Glomerular visceral epithelial cell (primary cell): ENCODE measurements at regions not wholly inside any gene's neighbourhood (a gene's known extent, or its start where the extent isn't known, plus 50 kb on each side); places are given as distances from the start of the nearest gene placed in this dataset.

Experiments used
- DNase-seq: peaks from one replicate; pipeline ENCODE4 v3.0.0-alpha.2; 2016; ENCODE audit errors: extremely low spot score

- DNase-seq = no peak
These were observed 156.4 kb downstream of the TENT4A start for GRCh38 chr5:6869677-6870076.

GRCh38 chr5:6872441-6873160 is 159.4 kb downstream of the TENT4A start:
- DNase-seq = no peak

- no peak for DNase-seq
These were observed 160.1 kb downstream of the TENT4A start for GRCh38 chr5:6873359-6873758.

DNA sequence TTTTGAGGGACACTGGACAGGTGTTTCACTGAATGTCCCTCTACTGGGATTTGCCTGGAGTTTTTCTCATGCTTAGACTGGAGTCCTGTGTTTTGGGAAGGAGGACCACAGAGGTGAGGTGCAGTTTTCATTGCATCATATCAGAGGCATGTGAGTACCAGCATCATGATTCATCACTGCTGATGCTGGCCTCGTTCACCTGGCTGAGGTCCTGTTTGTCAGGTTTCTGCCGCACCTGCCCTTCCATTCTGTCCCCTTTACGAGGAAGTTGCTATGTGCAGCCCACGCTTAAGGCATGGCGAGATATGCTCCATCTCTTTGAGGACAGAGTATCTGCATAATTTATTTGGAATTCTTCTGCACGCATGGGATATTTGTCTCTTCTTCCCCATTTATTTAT is 162.1 kb downstream of the TENT4A start:
- DNase-seq = no peak

DNA sequence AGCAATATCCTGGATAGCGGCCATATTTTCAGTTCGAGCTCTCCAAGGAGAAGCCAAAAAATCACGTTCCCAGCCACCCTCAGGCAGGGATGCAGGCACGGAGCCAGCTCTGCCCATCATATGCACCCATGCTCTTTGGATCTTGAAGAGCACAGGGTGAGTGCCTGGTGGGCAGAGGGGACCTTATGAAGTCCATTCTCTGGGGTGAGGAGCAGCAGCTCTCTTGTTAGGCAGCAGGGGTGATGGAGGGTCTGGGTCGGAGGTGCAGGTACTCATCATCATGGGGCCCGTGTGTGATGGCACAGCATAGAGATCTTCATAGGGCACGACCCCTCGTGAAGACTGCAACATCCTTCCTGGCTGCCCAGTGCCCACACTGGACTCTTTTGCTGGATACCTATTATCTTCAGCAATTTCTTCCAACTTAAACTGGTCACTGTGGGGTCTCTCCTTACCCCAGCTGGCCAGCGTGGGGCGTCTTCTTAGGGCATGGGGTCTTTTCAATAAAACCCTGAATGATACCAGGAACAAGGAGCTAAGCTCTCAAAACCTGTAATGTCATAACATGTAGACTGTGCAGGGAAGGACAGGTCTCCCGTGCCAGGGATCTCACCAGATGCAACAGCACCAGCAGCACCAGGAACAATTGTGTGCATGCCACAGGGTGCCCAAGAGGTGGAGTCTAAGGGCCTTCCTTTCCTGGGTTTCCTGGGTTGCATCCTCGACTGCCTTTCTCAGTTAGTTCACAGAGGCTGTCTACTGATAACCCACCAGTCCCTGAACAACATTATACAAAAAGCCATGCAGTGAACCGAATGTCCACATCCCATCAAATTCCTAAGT is 165.0 kb downstream of the TENT4A start:
- DNase-seq = no peak

- no peak for DNase-seq
These were observed 172.3 kb downstream of the TENT4A start for GRCh38 chr5:6885581-6885980.

GRCh38 chr5:6886866-6887265 is 173.6 kb downstream of the TENT4A start:
- no peak for DNase-seq

GRCh38 chr5:6889030-6889429 is 175.8 kb downstream of the TENT4A start:
- DNase-seq = no peak

GRCh38 chr5:6899221-6899620 is 186.0 kb downstream of the TENT4A start:
- no peak for DNase-seq

DNA sequence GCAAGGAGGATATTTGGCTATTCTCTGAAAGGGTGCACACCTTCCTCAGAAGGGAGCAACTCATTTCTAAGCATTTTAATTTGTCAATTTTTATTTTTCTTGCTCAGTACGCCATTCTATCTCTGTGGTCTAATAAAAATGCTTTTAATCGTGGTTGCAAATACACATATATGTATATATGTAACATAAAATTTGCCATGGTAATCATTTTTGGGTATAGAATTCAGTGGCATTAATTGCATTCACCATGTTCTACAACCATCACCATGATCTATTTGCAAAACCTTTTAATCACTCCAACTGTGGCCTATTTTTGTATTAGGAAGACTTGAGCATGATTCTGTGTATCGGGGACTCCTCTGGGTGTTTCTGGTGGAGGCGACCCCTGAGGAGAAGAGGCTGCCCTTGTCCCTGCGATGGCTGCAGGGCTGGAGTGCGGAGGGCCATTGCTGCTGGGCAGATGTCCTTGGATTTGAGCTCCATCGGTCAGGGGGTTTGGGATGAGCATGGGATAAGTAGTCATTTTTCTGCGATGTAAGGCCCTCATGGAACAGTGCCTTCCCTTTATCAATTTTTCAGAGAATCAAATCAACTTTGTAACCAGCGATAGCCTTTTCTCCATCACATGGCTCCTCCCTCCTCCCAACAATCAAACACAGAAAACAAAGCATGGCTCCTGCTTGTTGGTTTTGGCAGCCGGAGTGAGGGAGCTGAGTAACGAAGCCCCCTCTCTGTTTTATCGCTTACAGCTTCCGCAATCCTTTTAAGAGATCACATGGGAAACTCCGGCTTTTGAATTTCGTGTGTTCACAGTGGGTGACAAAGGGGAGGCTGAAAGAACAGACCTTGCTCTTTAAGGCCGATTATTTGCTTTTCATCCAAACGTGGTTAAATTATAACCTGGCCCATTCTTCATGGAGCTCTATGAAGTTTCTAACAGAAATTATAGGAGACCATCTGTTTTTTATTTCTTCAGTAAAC is 187.3 kb downstream of the TENT4A start:
- DNase-seq = no peak

- no peak for DNase-seq
These were observed 188.9 kb downstream of the TENT4A start for GRCh38 chr5:6902094-6902493.

DNA sequence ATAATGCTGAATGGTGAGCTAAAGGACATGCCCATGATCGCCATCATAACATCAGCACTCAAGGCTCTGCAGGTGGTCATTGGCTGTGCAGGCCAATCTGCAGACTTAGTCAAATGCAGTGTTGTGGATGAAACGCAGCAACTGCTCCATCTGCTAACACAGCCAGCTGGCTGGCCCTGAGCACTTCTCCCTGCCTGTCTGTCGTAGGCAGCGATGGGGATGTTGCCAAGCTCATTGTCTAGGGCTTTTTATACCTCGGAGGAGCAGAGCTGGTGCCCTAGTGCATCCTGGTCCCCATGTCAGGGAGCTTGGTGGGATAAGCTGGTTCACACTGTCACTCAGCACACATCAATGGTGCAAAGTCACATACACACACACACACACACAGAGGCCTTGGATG is 189.4 kb downstream of the TENT4A start:
- DNase-seq = no peak

- DNase-seq = no peak
These were observed 190.7 kb downstream of the TENT4A start for GRCh38 chr5:6903934-6904333.

- no peak for DNase-seq
These were observed 191.6 kb downstream of the TENT4A start for GRCh38 chr5:6904860-6905259.

- no peak for DNase-seq
These were observed 192.2 kb downstream of the TENT4A start for GRCh38 chr5:6905423-6905822.

- no peak for DNase-seq
These were observed 192.7 kb downstream of the TENT4A start for GRCh38 chr5:6905883-6906282.

DNA sequence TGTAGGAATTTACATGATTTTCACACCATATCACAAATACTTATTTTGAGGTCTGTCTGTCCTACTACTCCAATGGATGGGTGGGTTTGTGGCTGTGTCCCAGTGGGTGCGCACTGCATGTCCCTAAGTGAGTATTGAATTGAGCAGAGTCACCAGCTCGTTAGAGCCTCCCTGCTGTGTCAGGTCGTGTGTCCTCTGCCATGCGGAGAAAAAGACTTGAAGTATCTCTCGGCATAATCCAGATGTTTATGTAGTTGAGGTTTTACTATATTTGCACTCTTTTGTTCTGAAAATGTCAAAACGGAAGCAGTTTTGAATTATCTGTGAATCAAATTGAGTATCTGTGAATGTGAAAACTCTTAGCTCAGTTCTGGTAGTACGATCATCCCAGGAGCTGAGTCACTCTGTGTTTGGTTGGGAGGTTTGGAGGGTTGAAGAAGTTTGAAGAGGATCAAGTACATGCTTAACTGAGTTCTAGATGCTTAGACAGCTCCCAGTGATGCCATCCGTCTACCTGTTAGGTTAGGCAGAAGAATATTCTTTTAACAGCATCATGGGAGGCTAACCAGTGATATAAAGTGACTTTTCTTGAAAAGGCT is 194.2 kb downstream of the TENT4A start:
- DNase-seq = no peak

DNA sequence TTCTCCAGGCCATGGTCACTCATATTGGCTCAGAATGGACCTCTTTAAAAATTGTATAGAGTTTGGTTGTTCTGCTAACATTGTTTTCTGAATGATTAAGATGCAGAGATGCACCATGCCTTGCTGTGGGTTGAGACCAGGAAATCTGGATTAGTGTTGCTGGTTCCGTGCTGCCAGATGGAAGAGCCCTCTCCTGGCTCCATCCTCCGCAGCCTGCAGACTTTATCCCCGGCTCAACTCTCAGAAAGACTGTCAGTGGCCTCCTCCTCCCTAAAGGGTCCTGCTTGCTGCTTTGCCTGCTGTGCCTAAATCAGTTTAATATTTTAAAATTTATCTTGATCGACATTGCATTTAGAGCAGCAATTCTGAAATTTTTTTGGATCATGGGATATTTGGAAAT is 196.7 kb downstream of the TENT4A start:
- DNase-seq = no peak

DNA sequence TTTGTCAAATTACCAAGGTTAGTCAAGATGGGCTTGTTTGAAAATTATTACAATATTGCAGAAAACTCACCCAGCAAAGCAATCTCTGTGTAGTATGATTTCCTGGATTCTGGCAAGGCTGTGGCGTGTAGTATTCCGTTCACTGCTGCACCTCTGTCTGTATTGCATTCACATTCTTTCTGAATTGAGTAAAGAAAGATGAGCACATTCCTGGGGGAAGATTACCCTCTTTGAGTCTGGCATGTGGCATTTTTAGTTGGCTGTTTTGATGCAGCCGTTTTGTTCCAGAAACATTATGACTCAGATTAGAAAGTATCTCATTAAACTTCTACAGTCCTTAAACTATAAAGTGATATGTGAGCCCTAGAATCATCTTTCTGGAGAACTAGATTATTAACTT is 197.7 kb downstream of the TENT4A start:
- no peak for DNase-seq

GRCh38 chr5:6914347-6914746 is 201.1 kb downstream of the TENT4A start:
- no peak for DNase-seq

GRCh38 chr5:6915574-6915973 is 202.3 kb downstream of the TENT4A start:
- DNase-seq = no peak

DNA sequence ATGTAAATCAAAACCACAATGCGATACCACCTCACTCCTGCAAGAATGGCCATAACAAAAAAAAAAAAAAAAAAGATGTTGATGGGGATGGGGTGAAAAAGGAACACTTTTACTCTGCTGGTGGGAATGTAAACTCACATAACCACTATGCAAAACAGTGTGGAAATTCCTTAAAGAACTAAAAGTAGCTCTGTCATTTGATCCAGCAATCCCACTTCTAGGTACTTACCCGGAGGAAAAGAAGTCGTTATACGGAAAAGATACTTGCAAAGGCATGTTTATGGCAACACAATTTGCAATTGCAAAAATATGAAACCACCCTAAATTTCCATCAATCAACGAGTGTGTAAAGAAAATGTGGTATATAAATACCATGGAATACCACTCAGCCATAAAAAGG is 205.0 kb downstream of the TENT4A start:
- no peak for DNase-seq
